ENCODE measurements at regions not wholly inside any gene's neighbourhood (a gene's known extent, or its start where the extent isn't known, plus 50 kb on each side); places are given as distances from the start of the nearest gene placed in this dataset.

- TF ChIP-seq FOS (IDR thresholded peaks at IDR 0.05; ENCODE audit: borderline replicate concordance, extremely low read depth, insufficient read length) (no peak), YBX1 (IDR thresholded peaks at IDR 0.05) (no peak)
Measured at GRCh38 chr3:99199021-99199420, 297.5 kb upstream of the DCBLD2 start (continued).

DNA sequence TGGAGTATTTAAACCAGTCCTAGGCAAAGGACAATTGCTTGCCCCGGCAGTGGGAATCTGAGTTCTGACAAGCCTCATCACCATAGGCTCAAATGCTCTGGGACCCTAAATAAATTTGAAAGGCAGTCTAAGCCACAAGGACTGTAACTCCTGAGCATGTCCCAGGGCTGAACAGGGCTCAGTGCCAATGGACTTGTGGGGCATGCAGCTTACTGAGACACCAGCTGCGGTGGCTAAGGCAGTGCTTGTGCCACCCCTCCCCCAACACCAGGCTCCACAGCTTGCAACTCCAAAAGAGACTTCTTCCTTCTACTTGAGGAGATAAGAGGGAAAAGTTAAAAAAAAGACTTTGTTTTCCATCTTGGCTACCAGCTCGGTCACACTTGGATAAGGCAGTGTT is 289.7 kb upstream of the DCBLD2 start:
- WGBS (ENCODE audit: insufficient coverage, insufficient replicate concordance, low lambda C conversion rate, missing lambda C conversion rate): 49% methylated on average over 3 of the region's 3 CpGs
- Histone ChIP-seq H4K20me1 (ENCODE audit: control insufficient read depth, insufficient read depth) (no peaks in the 10 kb centered on the region), H3K27me3 (replicated peaks in 1 of 2; ENCODE audit: control insufficient read depth in 2 of 2, insufficient read depth in 2 of 2, low read length in 1 of 2) (no peaks in the 10 kb centered on the region), H3K27ac (ENCODE audit: control insufficient read depth, insufficient read depth) (no peak overlapping the region), H2AFZ (ENCODE audit: control insufficient read depth, low read depth, low read length) (no peak overlapping the region), H3K4me3 (no peak overlapping the region), H3K36me3 (ENCODE audit: control insufficient read depth in 2 of 2, insufficient read depth in 2 of 2, low read length in 1 of 2) (no peaks in the 10 kb centered on the region), H3K79me2 (ENCODE audit: control insufficient read depth, insufficient read depth, low read length) (no peaks in the 10 kb centered on the region), H3K9ac (ENCODE audit: control insufficient read depth, insufficient read depth, low read length) (no peak overlapping the region), H3K9me3 (replicated peaks; ENCODE audit: control insufficient read depth, insufficient read depth, low read length) (no peaks in the 10 kb centered on the region), H3K4me1 (ENCODE audit: control insufficient read depth, insufficient read depth, low read length) (no peaks in the 10 kb centered on the region), H3K4me2 (ENCODE audit: control insufficient read depth, insufficient read depth) (no peak overlapping the region)
- in situ Hi-C loops (cut with MboI) (no loop called here), intact Hi-C loops (cut with micrococcal nuclease; ENCODE audit: unreplicated experiment) (no loop called here)
- RAD21 ChIA-PET (ENCODE audit: unreplicated experiment): no interaction called here
- POLR2A ChIA-PET: no interaction called here
- SMC1A ChIA-PET (ENCODE audit: uncharacterized antibody, unreplicated experiment): no interaction called here
- DNase-seq (ENCODE audit: low read depth, low spot score) (no peak), FAIRE-seq (no peak), ATAC-seq (no peak)
- CTCF ChIA-PET: interaction anchor here (0.7 kb wide), 1 partner anchor 310 kb away, joined by 3 read pairs; no protein-coding TSS in a partner anchor
- BruUV-seq (replicated peaks): no TSS peak
- TF ChIP-seq SREBF1 (IDR thresholded peaks at IDR 0.05; ENCODE audit: low read length) (no peak), CHD1 (IDR thresholded peaks at IDR 0.05; ENCODE audit: low read depth, low read length) (no peak), SP1 (IDR thresholded peaks at IDR 0.05; ENCODE audit: low read depth, low read length) (no peak), RAD21 (IDR thresholded peaks at IDR 0.05; ENCODE audit: insufficient read depth, low read depth, low read length) (no peak), CEBPB (IDR thresholded peaks at IDR 0.05; ENCODE audit: borderline replicate concordance in 1 of 2, low read depth in 2 of 2, low read length in 2 of 2) (no peak), MTA2 (IDR thresholded peaks at IDR 0.05; ENCODE audit: low read depth) (no peak), ATF3 (IDR thresholded peaks at IDR 0.05; ENCODE audit: borderline replicate concordance, extremely low read depth, low read depth, low read length) (no peak), HDAC6 (IDR thresholded peaks at IDR 0.05; ENCODE audit: unreplicated experiment) (no peak), RB1 (IDR thresholded peaks at IDR 0.05; ENCODE audit: borderline replicate concordance) (no peak), SIX5 (IDR thresholded peaks at IDR 0.05; ENCODE audit: low read depth, low read length, severe bottlenecking) (no peak), ZZZ3 (IDR thresholded peaks at IDR 0.05; ENCODE audit: control insufficient read depth, insufficient read length, low read depth) (no peak), USF1 (IDR thresholded peaks at IDR 0.05; ENCODE audit: borderline replicate concordance, extremely low read length, insufficient read depth, low read depth, low read length) (no peak), REST (IDR thresholded peaks at IDR 0.05; ENCODE audit: low read depth, low read length) (no peak)
- TF ChIP-seq, protein P1, sequence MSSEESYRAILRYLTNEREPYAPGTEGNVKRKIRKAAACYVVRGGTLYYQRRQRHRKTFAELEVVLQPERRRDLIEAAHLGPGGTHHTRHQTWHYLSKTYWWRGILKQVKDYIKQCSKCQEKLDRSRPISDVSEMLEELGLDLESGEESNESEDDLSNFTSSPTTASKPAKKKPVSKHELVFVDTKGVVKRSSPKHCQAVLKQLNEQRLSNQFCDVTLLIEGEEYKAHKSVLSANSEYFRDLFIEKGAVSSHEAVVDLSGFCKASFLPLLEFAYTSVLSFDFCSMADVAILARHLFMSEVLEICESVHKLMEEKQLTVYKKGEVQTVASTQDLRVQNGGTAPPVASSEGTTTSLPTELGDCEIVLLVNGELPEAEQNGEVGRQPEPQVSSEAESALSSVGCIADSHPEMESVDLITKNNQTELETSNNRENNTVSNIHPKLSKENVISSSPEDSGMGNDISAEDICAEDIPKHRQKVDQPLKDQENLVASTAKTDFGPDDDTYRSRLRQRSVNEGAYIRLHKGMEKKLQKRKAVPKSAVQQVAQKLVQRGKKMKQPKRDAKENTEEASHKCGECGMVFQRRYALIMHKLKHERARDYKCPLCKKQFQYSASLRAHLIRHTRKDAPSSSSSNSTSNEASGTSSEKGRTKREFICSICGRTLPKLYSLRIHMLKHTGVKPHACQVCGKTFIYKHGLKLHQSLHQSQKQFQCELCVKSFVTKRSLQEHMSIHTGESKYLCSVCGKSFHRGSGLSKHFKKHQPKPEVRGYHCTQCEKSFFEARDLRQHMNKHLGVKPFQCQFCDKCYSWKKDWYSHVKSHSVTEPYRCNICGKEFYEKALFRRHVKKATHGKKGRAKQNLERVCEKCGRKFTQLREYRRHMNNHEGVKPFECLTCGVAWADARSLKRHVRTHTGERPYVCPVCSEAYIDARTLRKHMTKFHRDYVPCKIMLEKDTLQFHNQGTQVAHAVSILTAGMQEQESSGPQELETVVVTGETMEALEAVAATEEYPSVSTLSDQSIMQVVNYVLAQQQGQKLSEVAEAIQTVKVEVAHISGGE (CRISPR knock-in tag; IDR thresholded peaks at IDR 0.05): no peak
